DOHH2 (cell line): ENCODE measurements at regions not wholly inside any gene's neighbourhood (a gene's known extent, or its start where the extent isn't known, plus 50 kb on each side); places are given as distances from the start of the nearest gene placed in this dataset.

ENCODE experiments used
- H3F3A ChIP-seq: fragments of 200-600 bp; sonication (generic), shearing (Covaris generic); 2 replicates; pipeline ENCODE4 v1.6.0; 2016; ENCODE audit warnings: antibody characterized with exemption, mild to moderate bottlenecking; ENCODE audit not compliant: control insufficient read depth, insufficient read depth
- H3K27ac ChIP-seq: fragments of 200-600 bp; sonication (generic); 2 replicates; pipeline ENCODE4 v1.5.1; 2014; ENCODE audit warnings: low read depth, mild to moderate bottlenecking, low read length, moderate library complexity
- H3K27me3 ChIP-seq: fragments of 200-600 bp; sonication (generic); 2 replicates; pipeline ENCODE4 v1.6.1; 2014; ENCODE audit warnings: mild to moderate bottlenecking, low read length, mixed read lengths; ENCODE audit not compliant: control insufficient read depth
- H3K36me3 ChIP-seq: fragments of 200-600 bp; sonication (generic); 2 replicates; pipeline ENCODE4 v1.6.1; 2014; ENCODE audit warnings: mild to moderate bottlenecking, low read length, moderate library complexity, mixed read lengths; ENCODE audit not compliant: control insufficient read depth
- H3K4me1 ChIP-seq: fragments of 200-600 bp; sonication (generic); 2 replicates; pipeline ENCODE4 v1.6.1; 2014; ENCODE audit warnings: mild to moderate bottlenecking, low read length, mixed read lengths; ENCODE audit not compliant: control insufficient read depth
- H3K4me2 ChIP-seq: fragments of 200-600 bp; sonication (generic); 2 replicates; pipeline ENCODE4 v1.6.0; 2014; ENCODE audit warnings: mild to moderate bottlenecking, low read length, moderate library complexity
- H3K4me3 ChIP-seq: fragments of 200-600 bp; sonication (generic); 2 replicates; pipeline ENCODE4 v1.5.1; 2014; ENCODE audit warnings: mild to moderate bottlenecking, low read length, mixed read lengths
- H3K79me2 ChIP-seq: fragments of 200-600 bp; sonication (generic); 2 replicates; pipeline ENCODE4 v1.6.1; 2014; ENCODE audit warnings: mild to moderate bottlenecking, low read length, mixed read lengths; ENCODE audit not compliant: control insufficient read depth
- H3K9me2 ChIP-seq: fragments of 200-600 bp; sonication (generic); replicated peaks from 2 replicates; pipeline ENCODE4 v1.6.1; 2014; ENCODE audit warnings: mild to moderate bottlenecking, low read length, mixed read lengths; ENCODE audit not compliant: control insufficient read depth
- H3K9me3 ChIP-seq: fragments of 200-600 bp; sonication (generic); 2 replicates; pipeline ENCODE4 v1.6.1; 2014; ENCODE audit warnings: antibody characterized with exemption, low read length, mixed read lengths; ENCODE audit not compliant: control insufficient read depth, insufficient read depth
- H4K20me1 ChIP-seq: fragments of 200-600 bp; sonication (generic); 2 replicates; pipeline ENCODE4 v1.6.0; 2014; ENCODE audit warnings: low read depth, mild to moderate bottlenecking, antibody characterized with exemption, low read length, moderate library complexity; ENCODE audit not compliant: control insufficient read depth, insufficient read depth
- CTCF ChIP-seq: fragments of 200-600 bp; sonication (generic); IDR thresholded peaks from one replicate; pipeline ENCODE4 v1.5.1; 2014; ENCODE audit warnings: antibody characterized with exemption, mild to moderate bottlenecking, low read depth, low read length; ENCODE audit not compliant: poor library complexity, severe bottlenecking
- EZH2phosphoT487 ChIP-seq: fragments of 200-600 bp; sonication (generic); IDR thresholded peaks from 2 replicates; pipeline ENCODE4 v1.6.1; 2017; ENCODE audit warnings: borderline replicate concordance, mild to moderate bottlenecking, antibody characterized with exemption, low read length, moderate library complexity, mixed read lengths

- Histone ChIP-seq H3K79me2 (no peaks in the 10 kb centered on the region), H3K27me3 (no peaks in the 10 kb centered on the region), H3K9me2 (no peaks in the 10 kb centered on the region), H3K36me3 (no peaks in the 10 kb centered on the region), H3F3A (no peaks in the 10 kb centered on the region), H3K4me2 (no peak overlapping the region), H3K27ac (no peak overlapping the region), H3K4me3 (no peak overlapping the region), H4K20me1 (no peaks in the 10 kb centered on the region), H3K9me3 (no peaks in the 10 kb centered on the region), H3K4me1 (no peaks in the 10 kb centered on the region)
- TF ChIP-seq CTCF (no peak), EZH2phosphoT487 (no peak)
Observed at GRCh38 chr17:34176440-34176839, 78.6 kb upstream of the CCL2 start.

GRCh38 chr17:34177642-34178041 is 77.4 kb upstream of the CCL2 start:
- H3K4me2 ChIP-seq = no peak overlapping the region
- H3K9me3 ChIP-seq = no peaks in the 10 kb centered on the region

GRCh38 chr17:34178092-34178491 is 77.0 kb upstream of the CCL2 start:
- no peaks in the 10 kb centered on the region for H3K79me2 ChIP-seq
- no peak overlapping the region for H3K4me3 ChIP-seq
- H3K9me3 ChIP-seq = no peaks in the 10 kb centered on the region
- no peaks in the 10 kb centered on the region; the same call in 1 of the 2 replicates for H3K27me3 ChIP-seq
- no peak overlapping the region for H3K4me2 ChIP-seq
- no peak overlapping the region for H3K27ac ChIP-seq
- no peaks in the 10 kb centered on the region for H4K20me1 ChIP-seq
- no peak for TF ChIP-seq CTCF
- H3K9me2 ChIP-seq = no peaks in the 10 kb centered on the region
- H3F3A ChIP-seq = no peaks in the 10 kb centered on the region
- H3K36me3 ChIP-seq = no peaks in the 10 kb centered on the region
- H3K4me1 ChIP-seq = no peaks in the 10 kb centered on the region

More at GRCh38 chr17:34177642-34178041, 77.4 kb upstream of the CCL2 start:
- no peaks in the 10 kb centered on the region for H3K79me2 ChIP-seq
- no peaks in the 10 kb centered on the region for H3K36me3 ChIP-seq
- no peaks in the 10 kb centered on the region for H4K20me1 ChIP-seq
- no peaks in the 10 kb centered on the region for H3K4me1 ChIP-seq
- no peak overlapping the region for H3K27ac ChIP-seq
- H3K27me3 ChIP-seq = no peaks in the 10 kb centered on the region; the same call in 1 of the 2 replicates
- H3K4me3 ChIP-seq = no peak overlapping the region
- no peaks in the 10 kb centered on the region for H3F3A ChIP-seq
- no peaks in the 10 kb centered on the region for H3K9me2 ChIP-seq
- TF ChIP-seq EZH2phosphoT487 (no peak), CTCF (no peak)
